ENCODE measurements at regions not wholly inside any gene's neighbourhood (a gene's known extent, or its start where the extent isn't known, plus 50 kb on each side); places are given as distances from the start of the nearest gene placed in this dataset.

DNA sequence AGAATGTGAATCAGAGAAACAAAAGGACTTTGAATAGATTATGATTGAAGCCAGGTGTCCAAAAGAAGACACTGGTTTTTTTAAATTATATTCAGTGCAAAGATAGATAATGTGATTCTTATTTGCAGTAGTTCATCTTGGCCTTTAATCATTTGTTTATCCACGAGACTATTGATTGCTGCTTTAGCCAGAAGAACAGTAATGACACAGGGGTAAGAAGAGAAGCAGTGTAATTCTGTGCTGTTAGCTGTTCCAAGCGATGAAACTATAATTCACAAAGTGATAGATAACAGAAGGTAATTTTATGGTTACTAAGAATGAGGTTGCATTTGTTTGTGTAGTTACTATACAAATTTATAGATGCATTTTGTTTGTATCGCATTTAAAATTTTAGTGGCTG, 311.6 kb downstream of the MZT1 start:
- H3K4me3 ChIP-seq (ENCODE audit: low read length), result no peak overlapping the region
- no peak overlapping the region for H3K27ac Mint-ChIP-seq
- DNase-seq, result no peak
- no peaks in the 10 kb centered on the region for H3K36me3 ChIP-seq (ENCODE audit: control insufficient read depth in 2 of 3, insufficient read depth in 3 of 3, low read length in 3 of 3)
- H3K27me3 ChIP-seq (ENCODE audit: control insufficient read depth in 2 of 2, insufficient read depth in 2 of 2, low read length in 2 of 2), result no peaks in the 10 kb centered on the region
- no peaks in the 10 kb centered on the region for H3K4me1 ChIP-seq (ENCODE audit: control insufficient read depth in 2 of 2, insufficient read depth in 2 of 2, low read length in 2 of 2)
- no peak overlapping the region for H3K4me3 Mint-ChIP-seq
- no peaks in the 10 kb centered on the region for H3K4me1 Mint-ChIP-seq
- ATAC-seq, result no peak
- no peaks in the 10 kb centered on the region for H3K36me3 Mint-ChIP-seq
- ChIA-PET POLR2A (no interaction called here), CTCF (no interaction called here)
- no peaks in the 10 kb centered on the region for H3K9me3 ChIP-seq (ENCODE audit: control insufficient read depth in 2 of 3, low read length in 3 of 3)
- no peak overlapping the region for H3K27ac ChIP-seq (ENCODE audit: low read depth, low read length)
- intact Hi-C loops (cut with micrococcal nuclease), result no loop called here
- H3K27me3 Mint-ChIP-seq, result no peaks in the 10 kb centered on the region
- peaks cover 0 to 14% (median 0%) of the 10 kb centered on the region in 11 donors for H3K9me3 Mint-ChIP-seq

DNA sequence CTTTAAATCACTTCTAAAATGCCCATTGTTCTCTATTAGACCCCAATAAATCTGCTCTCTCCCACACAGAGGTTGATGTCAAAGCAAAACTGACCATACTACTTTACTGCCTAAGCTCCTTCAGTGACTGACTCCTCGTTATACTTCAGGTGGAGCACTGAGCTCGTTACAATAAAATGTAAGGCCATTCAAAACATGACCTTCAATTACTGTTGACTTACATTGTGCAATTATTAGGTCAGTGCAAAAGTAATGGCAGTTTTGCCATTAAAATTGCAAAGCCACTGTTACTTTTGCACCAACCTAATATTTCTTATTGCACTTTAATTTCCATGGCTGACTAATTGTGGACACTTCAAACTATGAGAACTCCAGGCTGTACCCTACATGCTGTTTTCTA, 314.9 kb downstream of the MZT1 start:
- H3K4me3 ChIP-seq (ENCODE audit: low read length), result no peak overlapping the region
- ChIA-PET CTCF (no interaction called here), POLR2A (no interaction called here)
- Mint-ChIP-seq H3K27ac (no peak overlapping the region), H3K36me3 (no peaks in the 10 kb centered on the region), H3K27me3 (no peaks in the 10 kb centered on the region), H3K4me1 (no peaks in the 10 kb centered on the region), H3K9me3 (peaks cover 0 to 9% (median 0%) of the 10 kb centered on the region in 11 donors), H3K4me3 (no peak overlapping the region)
- H3K27ac ChIP-seq (ENCODE audit: low read depth, low read length), result no peak overlapping the region
- H3K36me3 ChIP-seq (ENCODE audit: control insufficient read depth in 2 of 3, insufficient read depth in 3 of 3, low read length in 3 of 3), result no peaks in the 10 kb centered on the region
- intact Hi-C loops (cut with micrococcal nuclease), result no loop called here
- ATAC-seq (no peak), DNase-seq (no peak)
- no peaks in the 10 kb centered on the region for H3K4me1 ChIP-seq (ENCODE audit: control insufficient read depth in 2 of 2, insufficient read depth in 2 of 2, low read length in 2 of 2)
- H3K9me3 ChIP-seq (ENCODE audit: control insufficient read depth in 2 of 3, low read length in 3 of 3), result no peaks in the 10 kb centered on the region
- H3K27me3 ChIP-seq (ENCODE audit: control insufficient read depth in 2 of 2, insufficient read depth in 2 of 2, low read length in 2 of 2), result no peaks in the 10 kb centered on the region

DNA sequence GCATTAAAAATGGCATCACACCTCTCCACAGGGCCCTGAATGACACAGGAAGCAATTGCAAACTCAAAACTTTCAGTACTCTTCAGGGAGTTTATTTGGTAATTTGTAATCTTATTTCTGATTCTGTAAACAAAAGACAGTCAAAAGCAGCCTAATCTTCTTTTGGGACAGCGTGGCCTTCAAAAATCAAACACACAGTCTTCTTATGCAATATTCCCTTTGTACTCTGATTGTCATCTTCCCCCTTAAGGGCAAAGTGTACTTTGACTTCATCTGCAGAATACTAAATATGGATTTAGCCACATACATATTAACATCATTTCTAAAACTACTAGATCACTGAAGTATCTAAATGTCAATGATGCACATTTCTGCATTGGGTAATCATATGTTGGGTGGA, 322.0 kb downstream of the MZT1 start:
- intact Hi-C loops (cut with micrococcal nuclease), result no loop called here
- Histone ChIP-seq H3K36me3 (ENCODE audit: control insufficient read depth in 2 of 3, insufficient read depth in 3 of 3, low read length in 3 of 3) (no peaks in the 10 kb centered on the region), H3K27ac (ENCODE audit: low read depth, low read length) (no peak overlapping the region), H3K4me1 (ENCODE audit: control insufficient read depth in 2 of 2, insufficient read depth in 2 of 2, low read length in 2 of 2) (no peaks in the 10 kb centered on the region), H3K27me3 (ENCODE audit: control insufficient read depth in 2 of 2, insufficient read depth in 2 of 2, low read length in 2 of 2) (no peaks in the 10 kb centered on the region), H3K9me3 (ENCODE audit: control insufficient read depth in 2 of 3, low read length in 3 of 3) (no peaks in the 10 kb centered on the region), H3K4me3 (ENCODE audit: low read length) (no peak overlapping the region)
- ATAC-seq (no peak), DNase-seq (no peak)
- Mint-ChIP-seq H3K4me1 (no peaks in the 10 kb centered on the region), H3K27ac (no peak overlapping the region), H3K9me3 (peaks cover 0 to 7% (median 0%) of the 10 kb centered on the region in 11 donors), H3K27me3 (no peaks in the 10 kb centered on the region), H3K36me3 (no peaks in the 10 kb centered on the region), H3K4me3 (no peak overlapping the region)
- POLR2A ChIA-PET, result no interaction called here
- CTCF ChIA-PET, result no interaction called here

DNA sequence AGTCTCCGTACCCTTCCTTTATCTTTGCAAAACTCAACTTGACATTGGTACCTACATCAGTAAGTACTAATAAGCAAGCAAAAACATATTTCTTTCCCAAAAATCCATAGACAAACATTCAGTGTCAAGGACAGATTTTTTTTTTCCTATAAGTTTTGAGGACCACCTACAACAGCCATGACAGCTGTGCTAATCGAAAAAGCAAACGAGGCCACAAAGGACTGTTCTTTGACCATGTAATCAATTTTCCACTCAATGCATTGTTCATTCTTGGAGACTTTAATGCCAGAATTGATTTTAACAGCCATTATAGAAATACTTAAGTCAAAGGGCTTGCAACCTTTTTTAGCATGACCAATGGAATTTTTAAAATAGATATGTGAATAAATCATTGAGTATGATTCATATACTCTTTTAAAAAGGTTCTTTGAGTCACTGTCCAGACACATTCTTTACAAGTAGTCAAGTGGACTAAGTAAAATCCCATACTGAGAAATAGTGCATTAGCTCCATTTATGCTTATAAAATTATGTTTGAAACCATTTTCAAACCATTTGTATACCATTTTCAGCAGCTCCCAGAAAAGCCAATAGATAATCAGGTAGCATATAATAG, 323.9 kb downstream of the MZT1 start:
- POLR2A ChIA-PET, result no interaction called here
- Mint-ChIP-seq H3K27me3 (peaks cover 0 to 3% (median 0%) of the 10 kb centered on the region in 5 donors), H3K36me3 (no peaks in the 10 kb centered on the region)

DNA sequence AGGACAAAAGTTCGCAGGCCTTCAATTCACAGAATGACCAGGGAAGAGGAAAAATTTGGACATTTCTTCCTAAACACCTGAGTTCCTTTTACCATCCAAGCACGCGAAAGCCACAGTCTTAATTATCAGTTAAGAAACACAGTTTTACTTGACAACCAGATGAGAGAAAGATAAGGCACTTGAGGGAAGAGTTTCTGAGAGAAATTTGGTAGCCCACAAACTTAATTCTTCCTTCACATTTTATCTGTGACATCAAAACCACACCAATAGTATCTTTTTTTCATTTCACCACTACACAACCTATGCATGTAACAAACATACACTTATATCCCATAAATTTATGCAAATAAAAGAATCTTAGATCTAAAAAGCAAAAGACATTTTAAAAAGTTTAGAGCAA, 326.6 kb downstream of the MZT1 start:
- H3K4me3 Mint-ChIP-seq, result no peak overlapping the region
- intact Hi-C loops (cut with micrococcal nuclease), result no loop called here
- peaks cover 0 to 3% (median 0%) of the 10 kb centered on the region in 5 donors for H3K27me3 Mint-ChIP-seq
- no peaks in the 10 kb centered on the region for H3K4me1 ChIP-seq (ENCODE audit: control insufficient read depth in 2 of 2, insufficient read depth in 2 of 2, low read length in 2 of 2)
- ATAC-seq (no peak), DNase-seq (no peak)
- H3K9me3 ChIP-seq (ENCODE audit: control insufficient read depth in 2 of 3, low read length in 3 of 3), result no peaks in the 10 kb centered on the region
- no peaks in the 10 kb centered on the region for H3K36me3 Mint-ChIP-seq
- H3K27ac Mint-ChIP-seq, result no peak overlapping the region
- no peak overlapping the region for H3K4me3 ChIP-seq (ENCODE audit: low read length)
- no peaks in the 10 kb centered on the region for H3K27me3 ChIP-seq (ENCODE audit: control insufficient read depth in 2 of 2, insufficient read depth in 2 of 2, low read length in 2 of 2)
- no peak overlapping the region for H3K27ac ChIP-seq (ENCODE audit: low read depth, low read length)
- no peaks in the 10 kb centered on the region for H3K4me1 Mint-ChIP-seq
- no peaks in the 10 kb centered on the region for H3K36me3 ChIP-seq (ENCODE audit: control insufficient read depth in 2 of 3, insufficient read depth in 3 of 3, low read length in 3 of 3)
- peaks cover 0 to 7% (median 0%) of the 10 kb centered on the region in 11 donors for H3K9me3 Mint-ChIP-seq
- ChIA-PET CTCF (no interaction called here), POLR2A (no interaction called here)

More for the DNA sequence above, 323.9 kb downstream of the MZT1 start:
- Histone ChIP-seq H3K27me3 (ENCODE audit: control insufficient read depth in 2 of 2, insufficient read depth in 2 of 2, low read length in 2 of 2) (no peaks in the 10 kb centered on the region), H3K36me3 (ENCODE audit: control insufficient read depth in 2 of 3, insufficient read depth in 3 of 3, low read length in 3 of 3) (no peaks in the 10 kb centered on the region), H3K27ac (ENCODE audit: low read depth, low read length) (no peak overlapping the region), H3K9me3 (ENCODE audit: control insufficient read depth in 2 of 3, low read length in 3 of 3) (no peaks in the 10 kb centered on the region), H3K4me1 (ENCODE audit: control insufficient read depth in 2 of 2, insufficient read depth in 2 of 2, low read length in 2 of 2) (no peaks in the 10 kb centered on the region), H3K4me3 (ENCODE audit: low read length) (no peak overlapping the region)
- no peak for DNase-seq
- Mint-ChIP-seq H3K9me3 (peaks cover 0 to 7% (median 0%) of the 10 kb centered on the region in 11 donors), H3K27ac (no peak overlapping the region), H3K4me1 (no peaks in the 10 kb centered on the region), H3K4me3 (no peak overlapping the region)
- CTCF ChIA-PET, result no interaction called here
- intact Hi-C loops (cut with micrococcal nuclease), result no loop called here
- no peak for ATAC-seq

DNA sequence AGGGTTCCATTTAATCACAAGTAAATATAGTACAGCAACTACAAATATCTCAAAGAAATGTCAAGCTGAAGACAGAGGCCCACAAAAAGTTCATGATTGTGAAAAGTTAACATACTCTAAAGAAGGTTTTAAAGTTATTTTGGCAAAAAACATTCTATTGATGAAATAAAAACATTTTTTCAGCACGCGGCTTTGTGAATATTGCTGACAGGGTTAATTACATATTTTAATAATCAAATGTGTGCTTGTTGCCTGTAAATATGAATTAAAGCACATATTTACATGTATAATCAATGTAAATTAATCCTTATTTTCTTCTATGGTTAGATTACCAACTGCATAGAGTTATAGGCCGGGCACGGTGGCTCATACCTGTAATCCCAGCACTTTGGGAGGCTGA, 328.1 kb downstream of the MZT1 start:
- no peaks in the 10 kb centered on the region for H3K36me3 ChIP-seq (ENCODE audit: control insufficient read depth in 2 of 3, insufficient read depth in 3 of 3, low read length in 3 of 3)
- no peaks in the 10 kb centered on the region for H3K27me3 ChIP-seq (ENCODE audit: control insufficient read depth in 2 of 2, insufficient read depth in 2 of 2, low read length in 2 of 2)
- Mint-ChIP-seq H3K27ac (no peak overlapping the region), H3K9me3 (peaks cover 0 to 7% (median 0%) of the 10 kb centered on the region in 11 donors), H3K4me3 (no peak overlapping the region), H3K4me1 (no peaks in the 10 kb centered on the region), H3K27me3 (peaks cover 0 to 3% (median 0%) of the 10 kb centered on the region in 5 donors), H3K36me3 (no peaks in the 10 kb centered on the region)
- no peak overlapping the region for H3K27ac ChIP-seq (ENCODE audit: low read depth, low read length)
- no peaks in the 10 kb centered on the region for H3K9me3 ChIP-seq (ENCODE audit: control insufficient read depth in 2 of 3, low read length in 3 of 3)
- intact Hi-C loops (cut with micrococcal nuclease), result no loop called here
- ChIA-PET POLR2A (no interaction called here), CTCF (no interaction called here)
- H3K4me3 ChIP-seq (ENCODE audit: low read length), result no peak overlapping the region
- DNase-seq (no peak), ATAC-seq (no peak)
- no peaks in the 10 kb centered on the region for H3K4me1 ChIP-seq (ENCODE audit: control insufficient read depth in 2 of 2, insufficient read depth in 2 of 2, low read length in 2 of 2)

DNA sequence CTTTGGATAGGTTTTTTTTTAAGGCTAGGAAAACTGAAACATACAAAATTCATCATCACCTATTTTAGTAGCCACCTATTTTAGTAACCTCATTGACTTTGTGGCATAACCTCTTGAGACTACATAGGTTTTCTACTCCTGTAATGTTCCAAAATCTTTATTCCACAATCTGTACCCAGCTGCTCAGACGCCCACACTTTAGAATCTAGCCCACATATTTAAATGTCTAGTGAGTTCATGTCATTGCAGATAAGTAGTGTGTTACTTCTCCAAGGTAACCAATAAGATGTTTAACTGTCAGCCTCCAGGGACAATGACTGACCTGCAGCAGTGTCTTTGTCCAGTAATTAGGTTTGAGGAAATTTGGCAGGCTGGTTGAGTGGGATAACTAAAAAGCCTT, 330.2 kb downstream of the MZT1 start:
- no peak overlapping the region for H3K27ac Mint-ChIP-seq
- CTCF ChIA-PET, result no interaction called here
- no peak overlapping the region for H3K4me3 Mint-ChIP-seq
- H3K9me3 Mint-ChIP-seq, result peaks cover 0 to 8% (median 0%) of the 10 kb centered on the region in 11 donors
- no peaks in the 10 kb centered on the region for H3K36me3 ChIP-seq (ENCODE audit: control insufficient read depth in 2 of 3, insufficient read depth in 3 of 3, low read length in 3 of 3)
- no peaks in the 10 kb centered on the region for H3K36me3 Mint-ChIP-seq
- H3K4me3 ChIP-seq (ENCODE audit: low read length), result no peak overlapping the region
- H3K27me3 Mint-ChIP-seq, result peaks cover 0 to 3% (median 0%) of the 10 kb centered on the region in 5 donors
- POLR2A ChIA-PET, result no interaction called here
- no peaks in the 10 kb centered on the region for H3K4me1 Mint-ChIP-seq
- no peaks in the 10 kb centered on the region for H3K4me1 ChIP-seq (ENCODE audit: control insufficient read depth in 2 of 2, insufficient read depth in 2 of 2, low read length in 2 of 2)
- H3K27me3 ChIP-seq (ENCODE audit: control insufficient read depth in 2 of 2, insufficient read depth in 2 of 2, low read length in 2 of 2), result no peaks in the 10 kb centered on the region
- no peaks in the 10 kb centered on the region for H3K9me3 ChIP-seq (ENCODE audit: control insufficient read depth in 2 of 3, low read length in 3 of 3)
- intact Hi-C loops (cut with micrococcal nuclease), result no loop called here
- DNase-seq (no peak), ATAC-seq (no peak)
- H3K27ac ChIP-seq (ENCODE audit: low read depth, low read length), result no peak overlapping the region

Data from naive thymus-derived CD4-positive, alpha-beta T cell (primary cell).